ENCODE measurements at regions not wholly inside any gene's neighbourhood (a gene's known extent, or its start where the extent isn't known, plus 50 kb on each side); places are given as distances from the start of the nearest gene placed in this dataset.

- FAIRE-seq (no peak), DNase-seq (ENCODE audit: insufficient read length, low spot score) (no peak)
Measured at GRCh38 chr6:170163405-170164170, 127.3 kb downstream of the DLL1 start.

DNA sequence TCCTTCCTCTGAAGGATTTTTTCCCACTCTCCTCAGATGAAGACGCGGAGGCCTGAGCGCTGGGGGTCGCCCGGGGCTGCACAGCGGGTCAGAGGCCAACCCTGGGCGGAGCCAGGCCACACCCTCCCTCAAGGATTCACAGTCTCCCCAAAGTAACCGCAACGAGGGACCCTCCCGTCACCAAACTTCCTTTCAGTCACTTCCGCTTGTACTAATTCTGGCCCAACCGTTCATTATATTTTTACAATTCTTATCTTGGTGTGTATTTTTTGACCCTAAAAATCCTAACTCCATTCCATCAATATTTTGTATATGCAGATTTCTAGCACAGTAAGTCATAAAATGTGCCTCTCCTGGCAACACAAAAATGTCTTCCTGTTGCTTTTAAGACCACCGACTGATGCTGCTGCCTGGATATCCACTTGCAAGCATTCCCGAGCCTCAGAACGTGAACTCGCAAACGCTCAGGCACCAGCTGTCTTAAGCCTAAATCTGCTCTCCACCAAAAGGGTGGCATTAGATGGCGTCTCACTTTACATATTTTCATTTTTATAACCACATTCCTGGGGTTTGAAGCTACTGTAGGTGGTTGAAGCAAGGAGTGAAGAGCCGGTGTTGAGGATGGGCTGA, 128.0 kb downstream of the DLL1 start:
- no peak for FAIRE-seq
- DNase-seq (ENCODE audit: insufficient read length, low spot score) = no peak

DNA sequence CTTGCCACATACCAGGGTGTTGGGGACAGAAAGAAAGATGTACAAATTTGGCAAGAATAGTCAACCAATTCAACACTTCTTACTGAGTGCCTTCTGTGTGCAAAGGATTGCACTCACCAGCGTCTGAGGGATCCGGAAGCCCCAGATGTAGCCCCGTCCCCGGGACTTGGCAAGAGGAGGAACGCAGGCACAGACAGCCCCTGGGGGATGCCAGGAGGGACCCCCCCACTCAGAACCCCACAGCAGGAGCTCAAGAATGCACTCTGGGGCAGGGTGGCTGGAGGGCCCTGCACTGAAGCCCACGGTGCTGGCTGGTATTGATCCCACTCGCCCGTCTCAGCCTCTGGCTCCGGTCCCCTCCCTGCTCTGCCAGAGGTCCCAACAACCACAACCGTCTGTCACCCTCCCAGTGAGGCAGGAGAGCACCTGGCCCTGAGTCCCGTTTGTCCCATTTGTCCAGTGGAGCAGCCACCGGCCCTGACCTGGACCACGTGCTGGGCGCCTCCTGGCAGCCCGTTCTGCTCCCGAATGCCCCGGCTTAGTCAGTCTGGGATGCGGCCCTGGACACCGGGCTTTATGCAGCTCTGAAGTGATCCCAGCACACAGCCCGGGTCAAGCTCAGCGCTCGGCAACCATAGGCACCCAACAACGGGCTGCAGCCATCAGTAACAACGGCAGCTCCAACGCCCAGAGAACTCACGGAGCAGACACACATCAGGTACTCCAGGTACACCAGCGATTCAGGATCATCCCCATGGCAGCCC, 128.7 kb downstream of the DLL1 start:
- DNase-seq (ENCODE audit: insufficient read length, low spot score) = no peak
- FAIRE-seq = no peak

DNA sequence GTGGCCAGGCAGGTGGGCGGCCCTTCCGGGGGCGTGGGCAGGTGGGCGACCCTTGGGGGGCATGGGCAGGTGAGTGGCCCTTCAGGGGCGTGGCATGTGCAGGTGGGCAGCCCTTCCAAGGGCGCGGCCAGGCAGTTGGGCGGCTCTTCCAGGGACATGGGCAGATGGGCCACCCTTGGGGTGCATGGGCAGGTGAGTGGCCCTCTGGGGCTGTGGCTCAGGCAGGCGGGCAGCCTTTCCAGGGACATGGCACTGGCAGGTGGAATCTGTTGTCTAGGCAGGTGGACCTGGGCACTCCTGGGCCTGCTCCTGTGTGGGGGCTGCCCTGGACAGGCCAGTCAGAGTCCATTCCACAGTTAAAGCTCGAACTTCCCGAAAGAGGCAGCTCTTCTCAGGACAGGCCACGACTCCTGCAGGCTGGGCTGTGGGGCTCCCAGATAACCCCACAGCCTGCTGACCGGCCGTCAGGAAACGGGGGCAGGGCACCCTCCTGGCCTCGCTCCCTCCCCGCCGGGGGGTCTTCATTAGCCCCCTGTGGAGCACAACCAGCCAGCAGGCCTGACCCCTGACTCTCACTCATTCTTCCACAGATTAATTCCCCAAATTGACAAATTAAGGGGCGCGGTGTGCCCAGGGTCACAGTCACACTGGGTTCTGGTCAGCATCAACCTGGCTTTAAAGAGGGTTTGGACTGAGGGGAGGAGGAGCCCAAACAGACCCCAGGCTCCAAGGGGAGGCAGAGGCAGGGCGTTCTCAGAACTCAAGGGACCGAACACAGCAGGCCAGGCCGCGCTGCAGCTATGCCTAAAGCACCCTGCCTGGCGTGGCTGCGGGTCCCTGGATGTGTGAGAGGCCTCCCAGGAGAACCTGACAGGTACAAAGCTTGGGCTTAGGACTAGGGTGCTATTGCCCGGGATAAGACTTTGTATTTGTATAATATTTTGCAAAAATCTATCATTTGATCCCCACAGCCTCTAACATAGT, 130.0 kb downstream of the DLL1 start:
- no peak for FAIRE-seq
- no peak for DNase-seq (ENCODE audit: insufficient read length, low spot score)

DNA sequence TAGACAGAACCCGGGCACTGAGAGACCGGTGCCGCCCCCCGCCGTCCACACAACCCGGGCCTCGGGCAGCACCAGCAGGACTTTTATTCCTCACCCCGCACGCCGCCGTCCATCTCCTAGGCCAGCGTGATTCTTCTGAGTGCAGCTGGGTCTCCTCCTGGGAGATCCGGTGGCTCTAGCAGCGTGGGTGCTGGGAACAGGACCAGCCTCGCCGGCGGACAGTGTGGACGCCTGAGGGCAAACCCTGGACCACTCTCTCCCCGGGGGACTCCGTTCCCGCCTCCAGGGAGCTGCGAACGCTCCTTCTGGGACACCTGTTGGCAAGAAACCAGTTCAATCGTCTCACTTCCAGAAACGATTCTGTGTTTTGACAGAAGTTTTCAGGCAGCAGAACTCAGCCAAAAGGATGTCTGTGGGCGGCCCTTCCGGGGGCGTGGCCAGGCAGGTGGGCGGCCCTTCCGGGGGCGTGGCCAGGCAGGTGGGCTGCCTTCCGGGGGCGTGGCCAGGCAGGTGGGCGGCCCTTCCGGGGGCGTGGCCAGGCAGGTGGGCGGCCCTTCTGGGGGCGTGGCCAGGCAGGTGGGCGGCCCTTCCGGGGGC, 130.7 kb downstream of the DLL1 start:
- DNase-seq (ENCODE audit: insufficient read length, low spot score) = no peak
- no peak for FAIRE-seq

GRCh38 chr6:170159022-170159965, 131.6 kb downstream of the DLL1 start:
- no peak for FAIRE-seq
- no peak for DNase-seq (ENCODE audit: insufficient read length, low spot score)

DNA sequence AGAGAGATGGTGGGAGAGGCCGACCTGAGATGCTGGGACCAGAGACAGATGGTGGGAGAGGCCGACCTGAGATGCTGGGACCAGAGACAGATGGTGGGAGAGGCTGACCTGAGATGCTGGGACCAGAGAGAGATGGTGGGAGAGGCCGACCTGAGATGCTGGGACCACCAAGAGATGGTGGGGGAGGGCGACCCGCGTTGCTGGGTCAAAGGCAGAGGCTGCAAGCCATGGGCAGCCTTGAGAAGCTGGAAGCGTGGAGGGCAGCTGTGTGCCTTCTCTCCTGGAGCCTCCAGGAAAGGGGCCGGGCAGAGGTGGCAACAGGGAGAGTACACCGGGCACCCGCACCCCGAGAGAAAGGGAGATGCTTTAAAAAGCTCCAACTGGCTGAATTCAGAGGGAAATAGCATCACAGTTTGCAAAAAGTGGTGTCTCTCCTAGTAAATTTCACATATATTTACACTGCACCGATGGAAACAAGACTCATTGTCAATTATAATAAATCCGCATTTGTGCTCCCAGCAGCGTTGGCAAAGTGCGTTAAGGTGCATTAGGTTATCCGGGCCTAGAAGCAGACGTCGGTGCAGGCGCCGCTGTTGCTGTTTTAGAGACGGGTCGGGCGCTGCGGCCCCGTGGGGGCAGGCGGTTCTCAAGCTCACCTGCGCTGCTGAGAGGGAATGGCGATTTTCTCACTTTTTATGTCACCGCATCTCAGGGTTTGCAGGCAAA, 132.4 kb downstream of the DLL1 start:
- FAIRE-seq (no peak), DNase-seq (ENCODE audit: insufficient read length, low spot score) (no peak)

DNA sequence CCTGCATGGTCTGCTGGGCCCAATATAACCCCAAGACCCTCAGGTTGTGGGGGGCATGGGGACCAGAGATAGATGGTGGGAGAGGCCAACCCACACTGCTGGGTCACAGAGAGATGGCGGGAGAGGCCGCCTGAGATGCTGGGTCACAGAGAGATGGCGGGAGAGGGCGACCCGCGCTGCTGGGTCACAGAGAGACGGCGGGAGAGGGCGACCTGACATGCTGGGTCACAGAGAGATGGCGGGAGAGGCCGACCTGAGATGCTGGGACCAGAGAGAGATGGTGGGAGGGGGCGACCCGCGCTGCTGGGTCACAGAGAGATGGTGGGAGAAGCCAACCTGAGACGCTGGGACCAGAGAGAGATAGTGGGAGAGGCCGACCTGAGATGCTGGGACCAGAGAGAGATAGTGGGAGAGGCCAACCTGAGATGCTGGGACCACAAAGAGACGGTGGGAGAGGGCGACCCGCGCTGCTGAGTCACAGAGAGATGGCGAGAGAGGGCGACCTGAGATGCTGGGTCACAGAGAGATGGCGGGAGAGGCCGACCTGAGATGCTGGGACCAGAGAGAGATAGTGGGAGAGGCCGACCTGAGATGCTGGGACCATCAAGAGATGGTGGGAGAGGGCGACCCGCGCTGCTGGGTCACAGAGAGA, 133.2 kb downstream of the DLL1 start:
- FAIRE-seq = no peak
- DNase-seq (ENCODE audit: insufficient read length, low spot score) = no peak

- FAIRE-seq = no peak
- no peak for DNase-seq (ENCODE audit: insufficient read length, low spot score)
Measured at GRCh38 chr6:170156448-170157375, 134.2 kb downstream of the DLL1 start.

DNA sequence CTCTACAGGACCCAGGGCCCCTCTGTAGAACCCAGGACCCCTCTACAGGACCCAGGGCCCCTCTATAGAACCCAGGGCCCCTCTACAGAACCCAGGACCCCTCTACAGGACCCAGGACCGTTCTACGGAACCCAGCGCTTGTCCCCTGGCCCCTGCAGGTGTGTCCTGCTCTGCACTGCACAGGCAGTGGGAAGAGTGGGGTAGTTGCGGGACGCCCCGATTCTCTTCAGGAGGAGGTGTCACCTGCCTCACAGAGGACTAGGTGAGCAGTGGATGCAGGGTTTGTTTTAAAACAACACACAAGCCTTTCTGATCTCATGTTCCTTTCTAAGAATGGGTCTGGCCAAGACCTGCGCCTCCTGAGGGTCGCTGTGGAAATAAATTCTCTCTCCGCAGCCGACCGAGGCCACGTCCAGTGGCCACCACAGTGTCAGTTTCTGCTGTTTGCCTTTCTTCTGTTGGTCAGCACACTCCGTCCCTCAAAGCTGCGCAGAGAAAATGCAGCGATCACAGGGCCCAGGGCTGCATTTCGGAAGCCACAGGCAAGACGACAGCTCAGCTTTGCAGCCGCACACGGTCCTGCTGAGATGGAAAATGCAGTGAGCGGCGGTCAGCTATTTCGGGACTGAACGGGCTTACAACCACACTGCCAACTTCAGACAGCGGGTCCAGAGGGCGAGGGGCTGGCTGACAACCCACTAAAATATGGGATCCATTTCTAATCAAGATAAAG, 135.2 kb downstream of the DLL1 start:
- DNase-seq (ENCODE audit: insufficient read length, low spot score) (no peak), FAIRE-seq (no peak)

GRCh38 chr6:170153436-170154319, 137.2 kb downstream of the DLL1 start:
- FAIRE-seq = no peak
- DNase-seq (ENCODE audit: insufficient read length, low spot score) = no peak

- no peak for FAIRE-seq
- DNase-seq (ENCODE audit: insufficient read length, low spot score) = no peak
Measured at GRCh38 chr6:170152989-170153388, 137.9 kb downstream of the DLL1 start.

DNA sequence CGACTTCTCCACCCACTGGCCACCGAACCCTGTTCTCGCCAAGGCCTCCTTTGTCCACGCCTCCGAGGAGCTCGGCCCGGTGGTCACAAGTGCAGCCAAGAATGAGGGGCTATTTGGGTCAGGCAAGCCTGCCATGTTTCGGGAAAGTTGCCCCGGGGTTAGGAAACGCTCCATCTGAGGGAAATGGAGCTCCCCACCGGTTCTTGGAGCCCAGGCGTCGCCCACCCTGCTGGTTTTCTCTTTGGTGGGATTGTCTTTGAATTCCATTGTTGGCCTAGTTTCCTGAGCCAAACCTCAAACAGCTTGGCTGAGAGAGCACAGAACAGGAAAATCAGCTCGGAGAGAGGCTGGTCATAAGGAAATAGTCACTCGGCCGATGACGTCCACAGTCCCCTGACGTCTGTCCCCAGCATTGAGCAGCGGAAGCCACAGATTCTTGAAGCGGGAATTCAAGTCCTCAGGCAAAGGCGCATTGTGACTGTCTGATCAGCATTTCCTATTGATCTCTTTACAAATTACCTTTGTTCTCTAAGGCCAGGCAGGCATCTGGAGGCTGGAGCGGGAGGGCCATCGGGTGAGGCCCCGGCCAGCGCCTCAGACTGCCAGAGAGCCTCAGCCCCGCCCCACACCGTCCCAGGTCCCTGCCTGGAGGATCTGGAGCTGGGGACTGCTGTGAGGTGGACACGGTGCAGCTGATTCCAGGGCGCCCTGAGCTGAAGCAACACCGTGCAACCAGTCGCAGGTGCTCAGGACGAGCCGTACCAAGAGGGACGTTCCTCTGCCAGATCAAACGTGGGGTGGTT, 138.6 kb downstream of the DLL1 start:
- DNase-seq (ENCODE audit: insufficient read length, low spot score) = no peak

DNA sequence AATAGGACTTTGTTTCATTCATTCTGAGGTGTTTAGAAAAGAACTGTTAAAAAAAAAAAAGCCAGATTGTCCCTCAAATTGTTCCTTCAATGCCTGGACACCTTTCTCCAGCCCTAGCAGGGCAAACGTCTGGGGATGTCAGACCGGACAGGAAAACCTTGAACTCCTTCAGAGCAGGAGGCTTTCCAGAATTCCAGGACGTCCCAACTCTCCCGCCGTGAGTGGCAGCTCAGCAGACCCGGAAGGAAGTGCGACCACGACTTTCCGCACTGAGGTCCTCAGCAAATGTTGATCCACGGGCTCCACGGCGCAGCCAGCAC, 139.1 kb downstream of the DLL1 start:
- FAIRE-seq = no peak

More for the DNA sequence above, 138.6 kb downstream of the DLL1 start:
- FAIRE-seq = no peak

More for the DNA sequence above, 139.1 kb downstream of the DLL1 start:
- no peak for DNase-seq (ENCODE audit: insufficient read length, low spot score)
